Upper lobe of right lung (tissue), 1 donor: ENCODE measurements at regions not wholly inside any gene's neighbourhood (a gene's known extent, or its start where the extent isn't known, plus 50 kb on each side); places are given as distances from the start of the nearest gene placed in this dataset.

Experiments used
- ATAC-seq: fragments of 200-7000 bp; cut with Tn5 transposase; one replicate; pipeline ENCODE4 v1.9.1; 2020; ENCODE audit warnings: mild to moderate bottlenecking, moderate library complexity
- DNase-seq: peaks from one replicate; pipeline ENCODE4 v3.0.0-alpha.2; 2020
- H3K27ac ChIP-seq: fragments of 200-600 bp; one replicate; pipeline ENCODE4 v1.8.0; 2022
- H3K27me3 ChIP-seq: fragments of 200-600 bp; one replicate; pipeline ENCODE4 v1.8.0; 2022; ENCODE audit warnings: mild to moderate bottlenecking
- H3K36me3 ChIP-seq: fragments of 200-600 bp; one replicate; pipeline ENCODE4 v1.8.0; 2022
- H3K4me1 ChIP-seq: fragments of 200-600 bp; one replicate; pipeline ENCODE4 v1.8.0; 2022
- H3K4me3 ChIP-seq: fragments of 200-600 bp; one replicate; pipeline ENCODE4 v1.8.0; 2022; ENCODE audit warnings: mild to moderate bottlenecking
- H3K9me3 ChIP-seq: fragments of 200-600 bp; one replicate; pipeline ENCODE4 v1.8.0; 2022
- CTCF ChIP-seq: fragments of 200-600 bp; IDR thresholded peaks from one replicate; pipeline ENCODE4 v1.8.0; 2022; ENCODE audit warnings: antibody characterized with exemption
- intact Hi-C: fragments of 100-400 bp; cut with DNase I; formaldehyde crosslinking; loops from one replicate; pipeline ENCODE4 v1.11.0; 2022
- donor health status: DM: no; HTN: yes; CAD: no; lungs with severe emphysema.

GRCh38 chr4:24015782-24016181, 125.9 kb upstream of the PPARGC1A start:
- intact Hi-C loops = no loop called here
- Histone ChIP-seq H3K27me3 (no peaks in the 10 kb centered on the region), H3K36me3 (no peaks in the 10 kb centered on the region), H3K4me3 (no peak overlapping the region), H3K9me3 (no peaks in the 10 kb centered on the region), H3K4me1 (no peaks in the 10 kb centered on the region), H3K27ac (no peak overlapping the region)
- no peak for ATAC-seq
- DNase-seq = no peak
- no peak for TF ChIP-seq CTCF

- no peaks in the 10 kb centered on the region for H3K4me1 ChIP-seq
- H3K9me3 ChIP-seq = no peaks in the 10 kb centered on the region
- no peak overlapping the region for H3K4me3 ChIP-seq
- no peak for TF ChIP-seq CTCF
- H3K36me3 ChIP-seq = no peaks in the 10 kb centered on the region
- no peak overlapping the region for H3K27ac ChIP-seq
- DNase-seq = no peak
- intact Hi-C loops = no loop called here
- H3K27me3 ChIP-seq = no peaks in the 10 kb centered on the region
- ATAC-seq = no peak
Observed at GRCh38 chr4:24013668-24014422, 124.0 kb upstream of the PPARGC1A start.

- H3K27me3 ChIP-seq = no peaks in the 10 kb centered on the region
- ATAC-seq = no peak
- TF ChIP-seq CTCF = no peak
- H3K36me3 ChIP-seq = no peaks in the 10 kb centered on the region
- no peaks in the 10 kb centered on the region for H3K4me1 ChIP-seq
- no peak overlapping the region for H3K4me3 ChIP-seq
- no peak for DNase-seq
- intact Hi-C loops = no loop called here
- no peaks in the 10 kb centered on the region for H3K9me3 ChIP-seq
- no peak overlapping the region for H3K27ac ChIP-seq
Observed at GRCh38 chr4:24010994-24011393, 121.1 kb upstream of the PPARGC1A start.

- intact Hi-C loops = no loop called here
- no peak for ATAC-seq
- H3K27ac ChIP-seq = no peak overlapping the region
- no peaks in the 10 kb centered on the region for H3K4me1 ChIP-seq
- H3K27me3 ChIP-seq = no peaks in the 10 kb centered on the region
- no peak overlapping the region for H3K4me3 ChIP-seq
- no peak for TF ChIP-seq CTCF
- no peaks in the 10 kb centered on the region for H3K9me3 ChIP-seq
- H3K36me3 ChIP-seq = no peaks in the 10 kb centered on the region
- no peak for DNase-seq
Observed at GRCh38 chr4:24010573-24010972, 120.7 kb upstream of the PPARGC1A start.

- intact Hi-C loops = no loop called here
- Histone ChIP-seq H3K27me3 (no peaks in the 10 kb centered on the region), H3K9me3 (no peaks in the 10 kb centered on the region), H3K27ac (no peak overlapping the region), H3K4me3 (no peak overlapping the region), H3K4me1 (no peaks in the 10 kb centered on the region), H3K36me3 (no peaks in the 10 kb centered on the region)
- DNase-seq = no peak
- no peak for ATAC-seq
- TF ChIP-seq CTCF = no peak
Observed at GRCh38 chr4:24007860-24008261, 118.0 kb upstream of the PPARGC1A start.

GRCh38 chr4:24006269-24006668, 116.4 kb upstream of the PPARGC1A start:
- Histone ChIP-seq H3K9me3 (no peaks in the 10 kb centered on the region), H3K27ac (no peak overlapping the region), H3K36me3 (no peaks in the 10 kb centered on the region), H3K4me3 (no peak overlapping the region), H3K4me1 (no peaks in the 10 kb centered on the region), H3K27me3 (no peaks in the 10 kb centered on the region)
- intact Hi-C loops = no loop called here
- DNase-seq (no peak), ATAC-seq (no peak)
- no peak for TF ChIP-seq CTCF
